DND-41 (cell line): ENCODE measurements at regions not wholly inside any gene's neighbourhood (a gene's known extent, or its start where the extent isn't known, plus 50 kb on each side); places are given as distances from the start of the nearest gene placed in this dataset.

ENCODE experiments used
- ATAC-seq: fragments of 200-7000 bp; cut with Tn5 transposase; 3 replicates; pipeline ENCODE4 v1.9.1; 2021; ENCODE audit warnings: low read depth; ENCODE audit not compliant: insufficient read depth
- DNase-seq: peaks from one replicate; pipeline ENCODE4 v3.0.0-alpha.2; 2020
- H2AFZ ChIP-seq: 2 replicates; pipeline ENCODE4 v1.6.0; 2012; ENCODE audit warnings: low read depth, low read length
- H3K27ac ChIP-seq: 2 replicates; pipeline ENCODE4 v1.5.1; 2012; ENCODE audit warnings: low read length, inconsistent platforms
- H3K27me3 ChIP-seq: fragments of 200-600 bp; sonication (generic); 2 replicates; pipeline ENCODE4 v1.6.0; 2012; ENCODE audit warnings: low read length, mild to moderate bottlenecking, inconsistent platforms; ENCODE audit not compliant: insufficient read depth, poor library complexity
- H3K36me3 ChIP-seq: 2 replicates; pipeline ENCODE4 v1.5.1; 2012; ENCODE audit warnings: low read length, inconsistent platforms; ENCODE audit not compliant: insufficient read depth
- H3K4me1 ChIP-seq: 2 replicates; pipeline ENCODE4 v1.5.1; 2012; ENCODE audit warnings: mild to moderate bottlenecking, low read length; ENCODE audit not compliant: insufficient read depth
- H3K4me2 ChIP-seq: 2 replicates; pipeline ENCODE4 v1.6.0; 2012; ENCODE audit warnings: mild to moderate bottlenecking, moderate library complexity, low read length, inconsistent platforms; ENCODE audit not compliant: insufficient read depth
- H3K4me3 ChIP-seq, 2 experiments: fragments of 200-600 bp in 1 of 2; shearing (Covaris generic) in 1 of 2; 2 replicates each; pipeline ENCODE4 v1.5.1; 2012 to 2016; ENCODE audit warnings: inconsistent platforms in 2 of 2, low read length in 2 of 2, mild to moderate bottlenecking in 2 of 2, low read depth in 1 of 2, moderate library complexity in 1 of 2
- H3K79me2 ChIP-seq: 2 replicates; pipeline ENCODE4 v1.6.0; 2012; ENCODE audit warnings: low read length, inconsistent platforms; ENCODE audit not compliant: insufficient read depth
- H3K9ac ChIP-seq: 2 replicates; pipeline ENCODE4 v1.6.0; 2012; ENCODE audit warnings: low read depth, mild to moderate bottlenecking, inconsistent platforms, low read length, moderate library complexity
- H3K9me3 ChIP-seq: 2 replicates; pipeline ENCODE4 v1.5.1; 2012; ENCODE audit warnings: low read length, moderate library complexity, mild to moderate bottlenecking, inconsistent platforms; ENCODE audit not compliant: insufficient read depth, severe bottlenecking
- H4K20me1 ChIP-seq: 2 replicates; pipeline ENCODE4 v1.6.0; 2012; ENCODE audit warnings: low read length; ENCODE audit not compliant: insufficient read depth
- EZH2 ChIP-seq: IDR thresholded peaks from 3 replicates; pipeline ENCODE4 v1.6.1; 2012; ENCODE audit warnings: borderline replicate concordance, low read depth, mild to moderate bottlenecking, moderate library complexity, low read length, inconsistent platforms; ENCODE audit not compliant: severe bottlenecking
- TF ChIP-seq, protein P1 (sequence below): IDR thresholded peaks from 2 replicates; pipeline ENCODE4 v1.5.1; 2012; ENCODE audit warnings: borderline replicate concordance, low read length, moderate library complexity, mild to moderate bottlenecking; ENCODE audit not compliant: poor library complexity, severe bottlenecking; ENCODE audit errors: extremely low read depth

GRCh38 chr3:177883957-177884356 is 652.3 kb upstream of the KCNMB2 start:
- Histone ChIP-seq H3K36me3 (no peaks in the 10 kb centered on the region), H3K9me3 (no peaks in the 10 kb centered on the region), H3K4me1 (no peaks in the 10 kb centered on the region), H3K9ac (no peak overlapping the region), H4K20me1 (no peaks in the 10 kb centered on the region), H3K4me2 (no peak overlapping the region), H3K79me2 (no peaks in the 10 kb centered on the region), H3K27me3 (no peaks in the 10 kb centered on the region), H3K4me3 (no peak overlapping the region), H2AFZ (no peak overlapping the region), H3K27ac (no peak overlapping the region)
- no peak for TF ChIP-seq EZH2
- TF ChIP-seq, protein P1, sequence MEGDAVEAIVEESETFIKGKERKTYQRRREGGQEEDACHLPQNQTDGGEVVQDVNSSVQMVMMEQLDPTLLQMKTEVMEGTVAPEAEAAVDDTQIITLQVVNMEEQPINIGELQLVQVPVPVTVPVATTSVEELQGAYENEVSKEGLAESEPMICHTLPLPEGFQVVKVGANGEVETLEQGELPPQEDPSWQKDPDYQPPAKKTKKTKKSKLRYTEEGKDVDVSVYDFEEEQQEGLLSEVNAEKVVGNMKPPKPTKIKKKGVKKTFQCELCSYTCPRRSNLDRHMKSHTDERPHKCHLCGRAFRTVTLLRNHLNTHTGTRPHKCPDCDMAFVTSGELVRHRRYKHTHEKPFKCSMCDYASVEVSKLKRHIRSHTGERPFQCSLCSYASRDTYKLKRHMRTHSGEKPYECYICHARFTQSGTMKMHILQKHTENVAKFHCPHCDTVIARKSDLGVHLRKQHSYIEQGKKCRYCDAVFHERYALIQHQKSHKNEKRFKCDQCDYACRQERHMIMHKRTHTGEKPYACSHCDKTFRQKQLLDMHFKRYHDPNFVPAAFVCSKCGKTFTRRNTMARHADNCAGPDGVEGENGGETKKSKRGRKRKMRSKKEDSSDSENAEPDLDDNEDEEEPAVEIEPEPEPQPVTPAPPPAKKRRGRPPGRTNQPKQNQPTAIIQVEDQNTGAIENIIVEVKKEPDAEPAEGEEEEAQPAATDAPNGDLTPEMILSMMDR: no peak
- no peak for DNase-seq
- no peak for ATAC-seq

DNA sequence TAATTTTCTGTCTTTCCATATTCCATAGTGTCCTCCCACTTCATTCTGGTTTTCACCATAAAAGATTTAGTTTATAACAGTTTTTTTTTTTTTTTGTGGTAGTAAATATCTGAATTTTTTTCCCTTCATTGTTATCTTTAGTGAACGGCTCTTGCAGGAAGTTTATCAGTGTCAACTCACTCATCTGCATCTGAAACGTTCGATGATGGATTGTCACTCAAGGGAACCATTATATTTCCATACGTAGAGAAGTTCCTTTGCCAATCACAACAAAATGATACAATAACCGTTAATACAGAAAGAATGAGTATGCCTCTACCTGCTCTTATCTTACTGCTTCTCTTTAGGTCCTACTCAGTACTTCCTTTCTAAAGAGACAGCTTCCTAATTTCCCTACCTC is 651.2 kb upstream of the KCNMB2 start:
- no peak overlapping the region for H3K4me2 ChIP-seq
- H3K4me1 ChIP-seq: no peaks in the 10 kb centered on the region
- no peaks in the 10 kb centered on the region for H4K20me1 ChIP-seq
- DNase-seq (no peak), ATAC-seq (no peak)
- H3K9ac ChIP-seq: no peak overlapping the region
- no peaks in the 10 kb centered on the region for H3K36me3 ChIP-seq
- TF ChIP-seq EZH2: no peak
- TF ChIP-seq, protein P1: no peak
- no peak overlapping the region for H3K4me3 ChIP-seq
- no peak overlapping the region for H2AFZ ChIP-seq
- no peaks in the 10 kb centered on the region for H3K79me2 ChIP-seq
- no peaks in the 10 kb centered on the region for H3K27me3 ChIP-seq
- no peaks in the 10 kb centered on the region for H3K9me3 ChIP-seq
- H3K27ac ChIP-seq: no peak overlapping the region

DNA sequence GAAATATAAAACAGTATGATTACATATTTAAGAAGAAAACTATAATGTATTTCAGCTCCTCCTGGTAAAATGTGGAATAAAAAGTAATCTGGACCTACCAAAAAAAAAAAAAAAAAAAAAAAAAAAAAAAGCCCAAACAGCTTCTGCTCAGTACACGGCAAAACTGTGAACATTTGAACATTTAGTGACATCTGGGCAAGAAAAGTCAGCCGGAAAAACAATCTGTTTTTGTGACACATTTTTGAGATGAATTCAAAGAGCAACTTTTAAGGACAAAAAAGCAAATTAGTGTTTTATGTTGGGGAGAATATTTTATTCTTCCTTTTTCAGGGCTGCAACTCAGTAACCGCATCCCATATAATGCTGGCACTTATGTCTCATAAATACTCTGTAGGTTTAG is 649.7 kb upstream of the KCNMB2 start:
- Histone ChIP-seq H3K79me2 (no peaks in the 10 kb centered on the region), H3K27ac (no peak overlapping the region), H3K9ac (no peak overlapping the region), H3K4me2 (no peak overlapping the region), H3K4me1 (no peaks in the 10 kb centered on the region), H3K36me3 (no peaks in the 10 kb centered on the region), H3K27me3 (no peaks in the 10 kb centered on the region), H2AFZ (no peak overlapping the region), H4K20me1 (no peaks in the 10 kb centered on the region), H3K4me3 (no peak overlapping the region), H3K9me3 (no peaks in the 10 kb centered on the region)
- no peak for ATAC-seq
- TF ChIP-seq EZH2: no peak
- TF ChIP-seq, protein P1: no peak
- no peak for DNase-seq

DNA sequence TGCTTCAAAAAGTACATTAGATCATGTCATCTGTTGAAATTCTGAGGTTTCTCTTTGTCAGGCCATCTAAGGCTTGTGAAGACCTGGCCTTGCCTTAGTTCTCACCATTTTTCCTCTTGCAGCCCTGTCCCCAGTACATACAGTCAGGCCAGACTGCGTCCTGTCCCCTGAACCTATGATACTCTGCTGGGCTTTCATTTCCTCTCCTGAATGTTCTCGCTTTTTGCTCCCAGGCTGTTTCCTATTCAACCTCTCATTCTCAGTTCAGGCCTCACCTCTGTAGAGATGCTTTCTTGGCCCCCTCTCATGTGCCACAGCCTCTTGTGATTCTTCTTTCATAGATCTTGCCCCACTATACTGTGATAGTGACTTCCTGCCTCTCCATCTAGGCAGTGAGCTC is 648.8 kb upstream of the KCNMB2 start:
- H3K4me2 ChIP-seq: no peak overlapping the region

More for the DNA sequence above, 648.8 kb upstream of the KCNMB2 start:
- Histone ChIP-seq H3K79me2 (no peaks in the 10 kb centered on the region), H4K20me1 (no peaks in the 10 kb centered on the region), H3K27me3 (no peaks in the 10 kb centered on the region), H3K36me3 (no peaks in the 10 kb centered on the region), H3K27ac (no peak overlapping the region), H3K4me3 (no peak overlapping the region), H2AFZ (peak overlapping the region; percentile 44; the same call in 1 of the 2 replicates), H3K9ac (no peak overlapping the region), H3K9me3 (no peaks in the 10 kb centered on the region), H3K4me1 (no peaks in the 10 kb centered on the region)
- TF ChIP-seq, protein P1: no peak
- no peak for TF ChIP-seq EZH2
- DNase-seq (no peak), ATAC-seq (peak; percentile 33; the same call in 2 of the 3 replicates)
